ENCODE measurements at regions not wholly inside any gene's neighbourhood (a gene's known extent, or its start where the extent isn't known, plus 50 kb on each side); places are given as distances from the start of the nearest gene placed in this dataset.
A peak's percentile ranks its signal among the peaks of the same experiment; 100 is the strongest.
"Not testable (repeated sequence)": the region's sequence is repeated elsewhere in the genome, so short reads cannot be mapped to it uniquely, and the experiment has no call there.

DNA sequence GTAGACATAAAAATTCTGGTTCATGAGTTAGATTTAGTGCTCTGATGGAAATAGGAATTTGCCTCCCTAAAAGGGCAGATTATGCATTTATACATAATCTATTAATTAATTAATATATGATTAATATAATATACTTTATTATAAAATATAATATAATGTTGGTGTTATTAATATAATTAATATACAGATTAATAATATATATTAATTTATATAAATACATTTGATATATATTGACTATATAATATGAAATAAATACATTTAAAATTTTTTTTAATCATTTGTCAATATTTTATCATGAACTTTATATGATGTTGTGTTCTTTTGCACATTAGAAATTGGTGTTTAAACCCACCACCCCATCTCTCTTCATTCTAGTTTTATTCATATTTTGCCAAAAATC lies 652.1 kb upstream of the ZNF804A start:
- DNase-seq, result no peak

DNA sequence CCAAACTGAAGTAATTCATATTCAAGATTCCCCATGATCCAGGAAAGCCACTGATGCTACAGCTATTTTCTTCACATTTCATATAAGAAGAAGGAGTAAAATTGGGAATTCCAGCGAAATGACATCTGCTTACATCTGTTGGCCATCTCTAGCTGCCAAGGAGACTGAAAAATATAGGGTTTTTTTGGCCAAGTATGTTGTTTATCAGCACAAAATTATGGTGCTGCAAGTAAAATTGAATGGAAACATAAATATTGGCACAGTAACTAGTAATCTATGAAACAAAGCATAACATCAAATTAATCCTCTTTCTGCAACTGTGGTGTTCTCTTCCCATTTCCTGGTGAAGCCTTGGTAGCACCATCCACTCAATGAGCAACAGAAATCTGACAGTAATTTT lies 649.5 kb upstream of the ZNF804A start:
- no peak for DNase-seq

GRCh38 chr2:183950673-183951072 lies 647.7 kb upstream of the ZNF804A start:
- no peak for DNase-seq

- DNase-seq, result no peak
These were observed 646.7 kb upstream of the ZNF804A start for GRCh38 chr2:183951630-183952029.

DNA sequence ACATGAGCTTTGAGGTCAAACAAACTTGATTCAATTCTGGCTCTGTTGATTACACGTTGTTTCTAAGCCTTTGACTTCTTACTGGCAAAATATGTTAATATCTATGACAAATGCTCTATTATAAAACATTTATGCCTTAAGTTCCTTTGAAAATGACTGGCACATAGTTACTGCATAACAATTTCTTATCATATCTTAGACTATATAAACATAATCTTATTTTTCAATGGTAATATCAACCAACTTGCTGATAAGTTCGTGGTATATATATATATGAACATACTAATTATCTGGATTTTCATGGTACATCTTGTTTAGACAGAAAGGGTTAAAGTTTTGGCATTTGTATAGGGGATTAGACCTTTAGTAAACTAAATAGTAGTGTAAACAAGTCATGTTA lies 645.6 kb upstream of the ZNF804A start:
- DNase-seq, result no peak

GRCh38 chr2:183963609-183964008 lies 634.7 kb upstream of the ZNF804A start:
- no peak for DNase-seq

DNA sequence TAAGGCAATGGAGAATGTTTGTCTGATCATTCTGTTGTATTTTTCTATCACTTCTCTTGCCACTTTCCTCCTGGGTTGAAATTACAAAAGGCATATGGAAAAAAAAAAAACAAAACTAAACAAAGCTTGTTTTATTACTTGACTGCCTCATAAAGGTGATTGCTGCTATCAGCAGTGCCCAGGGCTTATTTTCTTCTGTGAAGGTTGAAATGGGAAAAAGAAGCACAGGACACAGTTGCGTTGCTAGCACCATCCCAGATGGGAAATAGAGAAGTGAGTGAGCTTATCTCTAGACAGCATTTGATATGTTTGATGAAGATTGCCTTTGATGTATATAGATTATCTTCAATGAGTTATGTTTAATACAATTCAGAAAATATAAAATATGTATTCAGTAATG lies 633.8 kb upstream of the ZNF804A start:
- DNase-seq, result no peak

- no peak for DNase-seq
These were observed 630.6 kb upstream of the ZNF804A start for GRCh38 chr2:183967756-183968155.

DNA sequence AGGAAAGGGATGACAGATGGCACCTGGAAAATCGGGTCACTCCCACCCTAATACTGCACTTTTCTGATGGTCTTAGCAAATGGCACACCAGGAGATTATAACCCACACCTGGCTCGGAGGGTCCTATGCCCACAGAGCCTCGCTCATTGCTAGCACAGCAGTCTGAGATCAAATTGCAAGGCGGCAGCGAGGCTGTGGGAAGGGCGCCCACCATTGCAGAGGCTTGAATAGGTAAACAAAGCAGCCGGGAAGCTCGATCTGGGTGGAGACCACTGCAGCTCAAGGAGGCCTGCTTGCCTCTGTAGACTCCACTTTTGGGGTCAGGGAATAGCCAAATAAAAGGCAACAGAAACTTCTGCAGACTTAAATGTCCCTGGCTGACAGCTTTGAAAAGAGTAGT lies 622.7 kb upstream of the ZNF804A start:
- DNase-seq, result not testable (repeated sequence)

- no peak for DNase-seq
These were observed 613.5 kb upstream of the ZNF804A start for GRCh38 chr2:183984871-183985270.

- no peak for DNase-seq
These were observed 606.4 kb upstream of the ZNF804A start for GRCh38 chr2:183991968-183992367.

- DNase-seq, result no peak
These were observed 605.3 kb upstream of the ZNF804A start for GRCh38 chr2:183993052-183993451.

DNA sequence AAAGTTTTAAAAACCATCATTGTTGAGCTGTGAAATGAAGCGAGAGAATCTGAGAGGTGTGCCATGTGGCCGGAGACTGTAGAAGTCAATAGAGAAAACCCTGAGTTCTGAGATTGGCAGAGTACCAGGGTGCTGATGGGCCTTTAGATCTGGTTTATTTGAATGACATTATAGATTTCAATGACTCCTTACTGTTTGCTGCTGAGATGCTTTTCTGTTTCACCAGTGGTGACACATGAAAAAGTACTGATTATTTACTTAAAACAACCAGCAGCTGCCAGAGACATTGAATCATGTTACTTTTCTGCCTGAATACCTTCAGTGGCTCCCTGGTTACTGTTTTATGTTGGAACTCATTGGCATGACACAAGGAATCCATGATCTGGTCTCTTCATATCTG lies 602.7 kb upstream of the ZNF804A start:
- no peak for DNase-seq

- peak; percentile 50 for DNase-seq
These were observed 601.2 kb upstream of the ZNF804A start for GRCh38 chr2:183996825-183997793.

- no peak for DNase-seq
These were observed 600.1 kb upstream of the ZNF804A start for GRCh38 chr2:183998041-183998796.

- no peak for DNase-seq
These were observed 599.5 kb upstream of the ZNF804A start for GRCh38 chr2:183998797-183999190.

GRCh38 chr2:184004289-184004947 lies 593.9 kb upstream of the ZNF804A start:
- no peak for DNase-seq

- no peak for DNase-seq
These were observed 593.2 kb upstream of the ZNF804A start for GRCh38 chr2:184004948-184005672.

DNA sequence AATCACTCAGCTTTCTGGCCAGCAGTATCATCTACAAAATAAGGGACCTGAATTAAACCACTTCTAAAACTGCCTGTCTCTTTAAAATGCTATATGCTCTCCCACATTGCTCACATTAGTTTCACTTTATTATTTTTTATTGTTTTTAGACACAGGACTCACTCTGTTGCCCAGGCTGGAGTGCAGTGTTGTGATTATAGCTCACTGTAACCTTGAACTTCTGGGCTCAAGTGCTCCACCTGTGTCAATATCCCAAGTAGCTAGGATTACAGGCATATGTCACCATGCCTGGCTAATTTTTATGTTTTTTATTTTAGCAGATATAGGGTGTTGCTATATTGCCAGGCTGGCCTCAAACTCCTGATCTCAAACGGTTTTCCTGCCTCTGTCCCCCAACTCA lies 591.3 kb upstream of the ZNF804A start:
- DNase-seq, result peak; percentile 19

DNA sequence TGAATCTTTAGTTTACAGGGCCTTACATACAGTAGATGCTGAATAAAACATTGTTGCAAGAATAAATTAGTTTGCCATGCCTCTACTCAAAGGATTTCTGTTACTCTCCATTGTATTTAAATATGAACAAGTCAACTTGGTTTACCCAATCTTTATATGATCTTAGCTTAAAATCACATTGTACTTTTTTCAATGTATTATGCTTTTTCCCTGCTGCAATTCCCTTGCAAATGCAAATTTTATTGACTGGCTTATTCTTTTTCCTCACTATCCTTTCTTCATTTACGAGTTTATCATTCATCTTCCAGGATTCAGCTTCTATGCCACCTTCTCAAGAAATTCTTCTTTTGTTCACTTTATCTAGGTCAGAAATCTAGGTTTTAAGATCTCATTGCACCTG lies 571.4 kb upstream of the ZNF804A start:
- no peak for DNase-seq

GRCh38 chr2:184030245-184030644 lies 568.1 kb upstream of the ZNF804A start:
- no peak for DNase-seq

- no peak for DNase-seq
These were observed 567.3 kb upstream of the ZNF804A start for GRCh38 chr2:184030989-184031388.

All from NCI-H1417 treated with DMSO at 0.1 percent for 48 hours (cell line).